ENCODE measurements at regions not wholly inside any gene's neighbourhood (a gene's known extent, or its start where the extent isn't known, plus 50 kb on each side); places are given as distances from the start of the nearest gene placed in this dataset.

DNA sequence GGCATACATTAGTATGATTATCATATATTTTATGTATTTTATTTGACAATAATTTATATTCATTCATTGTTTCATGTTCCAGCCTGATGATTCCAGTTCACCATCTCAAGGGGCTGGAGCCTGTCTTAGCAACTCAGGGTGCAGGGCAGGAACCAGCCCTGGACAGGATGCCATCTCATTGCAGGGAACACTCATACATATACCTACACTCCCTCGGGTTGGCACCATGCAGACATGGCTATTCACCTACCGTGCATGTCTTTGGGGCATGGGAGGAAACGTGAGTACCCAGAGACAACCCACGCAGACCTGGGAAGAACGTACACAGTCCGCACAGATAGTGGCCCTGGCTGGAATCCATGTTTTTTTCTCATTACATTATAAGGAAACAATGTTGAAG, 151.0 kb upstream of the ZNF536 start:
- no peaks in the 10 kb centered on the region for H3K9me3 ChIP-seq
- intact Hi-C loops (cut with DNase I), result no loop called here
- H3K36me3 ChIP-seq, result no peaks in the 10 kb centered on the region
- H3K9ac ChIP-seq (ENCODE audit: low read depth in 2 of 2, low read length in 2 of 2), result no peak overlapping the region
- no peak overlapping the region for H3K27ac ChIP-seq
- TF ChIP-seq, protein P1, sequence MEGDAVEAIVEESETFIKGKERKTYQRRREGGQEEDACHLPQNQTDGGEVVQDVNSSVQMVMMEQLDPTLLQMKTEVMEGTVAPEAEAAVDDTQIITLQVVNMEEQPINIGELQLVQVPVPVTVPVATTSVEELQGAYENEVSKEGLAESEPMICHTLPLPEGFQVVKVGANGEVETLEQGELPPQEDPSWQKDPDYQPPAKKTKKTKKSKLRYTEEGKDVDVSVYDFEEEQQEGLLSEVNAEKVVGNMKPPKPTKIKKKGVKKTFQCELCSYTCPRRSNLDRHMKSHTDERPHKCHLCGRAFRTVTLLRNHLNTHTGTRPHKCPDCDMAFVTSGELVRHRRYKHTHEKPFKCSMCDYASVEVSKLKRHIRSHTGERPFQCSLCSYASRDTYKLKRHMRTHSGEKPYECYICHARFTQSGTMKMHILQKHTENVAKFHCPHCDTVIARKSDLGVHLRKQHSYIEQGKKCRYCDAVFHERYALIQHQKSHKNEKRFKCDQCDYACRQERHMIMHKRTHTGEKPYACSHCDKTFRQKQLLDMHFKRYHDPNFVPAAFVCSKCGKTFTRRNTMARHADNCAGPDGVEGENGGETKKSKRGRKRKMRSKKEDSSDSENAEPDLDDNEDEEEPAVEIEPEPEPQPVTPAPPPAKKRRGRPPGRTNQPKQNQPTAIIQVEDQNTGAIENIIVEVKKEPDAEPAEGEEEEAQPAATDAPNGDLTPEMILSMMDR (IDR thresholded peaks at IDR 0.05), result no peak
- no peak overlapping the region for H3K4me3 ChIP-seq
- no peak for DNase-seq
- H3K4me1 ChIP-seq, result peaks cover 2% of the 10 kb centered on the region
- peaks cover 41% of the 10 kb centered on the region for H3K27me3 ChIP-seq

DNA sequence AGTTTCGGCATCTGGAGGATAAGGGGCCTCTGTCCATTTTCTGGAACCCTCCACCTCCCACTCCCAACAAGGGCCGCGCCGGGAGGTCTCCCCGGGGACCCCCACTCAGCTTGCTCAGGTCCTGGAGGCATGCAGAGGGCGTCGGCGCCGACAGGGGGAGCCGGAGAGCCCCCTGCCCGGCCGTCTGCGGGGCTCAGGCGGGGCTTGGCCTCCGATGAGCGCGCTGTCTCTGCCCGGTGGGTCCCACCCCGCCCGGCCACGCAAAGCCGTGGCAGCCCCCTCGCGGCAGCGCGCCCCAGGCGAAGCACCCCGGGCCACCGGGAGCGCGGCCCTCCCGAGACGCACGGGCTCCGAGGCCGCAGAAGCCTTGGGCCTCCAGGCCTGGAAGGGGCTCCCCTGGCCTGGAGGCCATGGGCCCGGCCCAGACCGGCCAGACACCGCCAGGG, 149.7 kb upstream of the ZNF536 start:
- no peak overlapping the region for H3K27ac ChIP-seq
- intact Hi-C loops (cut with DNase I), result no loop called here
- no peak for DNase-seq
- TF ChIP-seq, protein P1 (IDR thresholded peaks at IDR 0.05), result peak; percentile 51
- H3K4me1 ChIP-seq, result peaks cover 6% of the 10 kb centered on the region
- H3K9ac ChIP-seq (ENCODE audit: low read depth in 2 of 2, low read length in 2 of 2), result no peak overlapping the region
- H3K4me3 ChIP-seq, result no peak overlapping the region
- no peaks in the 10 kb centered on the region for H3K36me3 ChIP-seq
- H3K9me3 ChIP-seq, result no peaks in the 10 kb centered on the region
- peaks cover 50% of the 10 kb centered on the region for H3K27me3 ChIP-seq

DNA sequence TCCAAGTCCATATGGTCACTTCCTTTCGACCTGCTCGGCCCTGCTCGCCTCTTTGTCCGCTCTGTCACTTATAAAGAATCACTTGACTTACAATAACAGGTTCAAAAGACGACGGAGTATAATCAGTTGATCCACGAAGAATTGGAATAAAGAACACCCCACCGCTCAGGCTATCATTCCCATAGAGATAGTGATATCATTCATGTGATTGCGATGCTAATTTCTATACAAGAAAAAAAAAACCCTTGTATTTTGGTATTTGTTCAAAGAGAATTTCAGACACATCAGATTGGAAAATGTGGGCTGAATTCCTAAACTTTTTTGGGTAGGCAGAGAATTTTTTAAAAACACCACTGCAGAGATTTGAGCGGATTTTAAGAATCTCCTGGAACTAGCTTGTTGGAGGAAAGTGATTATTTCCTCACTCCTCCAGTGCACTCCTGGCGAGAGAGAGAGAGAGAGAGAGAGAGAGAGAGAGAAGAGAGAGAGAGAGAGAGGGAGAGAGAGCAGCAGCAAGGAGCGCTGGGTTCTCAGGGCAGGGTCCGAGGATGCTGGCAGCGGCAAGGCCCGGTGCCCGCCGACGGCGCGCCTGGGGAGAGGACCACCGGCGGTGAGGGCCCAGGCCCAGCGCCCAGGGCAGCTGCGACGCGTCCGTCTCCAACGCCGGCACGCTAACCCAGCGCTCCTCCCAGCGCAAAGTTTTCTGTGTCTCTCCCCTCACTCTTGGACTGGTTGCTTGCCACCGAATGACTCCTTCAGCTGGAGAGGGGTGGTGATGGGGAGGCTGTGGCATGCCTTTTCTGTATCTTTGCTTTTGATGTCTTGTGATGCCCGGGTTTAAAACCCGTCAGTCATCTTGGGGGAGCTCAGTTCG, 149.0 kb upstream of the ZNF536 start:
- H3K4me3 ChIP-seq, result no peak overlapping the region
- no peaks in the 10 kb centered on the region for H3K9me3 ChIP-seq
- H3K27me3 ChIP-seq, result peaks cover 56% of the 10 kb centered on the region
- H3K36me3 ChIP-seq, result no peaks in the 10 kb centered on the region
- peaks cover 6% of the 10 kb centered on the region for H3K4me1 ChIP-seq
- intact Hi-C loops (cut with DNase I), result no loop called here
- TF ChIP-seq, protein P1 (IDR thresholded peaks at IDR 0.05), result no peak
- H3K27ac ChIP-seq, result no peak overlapping the region
- no peak for DNase-seq
- H3K9ac ChIP-seq (ENCODE audit: low read depth in 2 of 2, low read length in 2 of 2), result no peak overlapping the region

DNA sequence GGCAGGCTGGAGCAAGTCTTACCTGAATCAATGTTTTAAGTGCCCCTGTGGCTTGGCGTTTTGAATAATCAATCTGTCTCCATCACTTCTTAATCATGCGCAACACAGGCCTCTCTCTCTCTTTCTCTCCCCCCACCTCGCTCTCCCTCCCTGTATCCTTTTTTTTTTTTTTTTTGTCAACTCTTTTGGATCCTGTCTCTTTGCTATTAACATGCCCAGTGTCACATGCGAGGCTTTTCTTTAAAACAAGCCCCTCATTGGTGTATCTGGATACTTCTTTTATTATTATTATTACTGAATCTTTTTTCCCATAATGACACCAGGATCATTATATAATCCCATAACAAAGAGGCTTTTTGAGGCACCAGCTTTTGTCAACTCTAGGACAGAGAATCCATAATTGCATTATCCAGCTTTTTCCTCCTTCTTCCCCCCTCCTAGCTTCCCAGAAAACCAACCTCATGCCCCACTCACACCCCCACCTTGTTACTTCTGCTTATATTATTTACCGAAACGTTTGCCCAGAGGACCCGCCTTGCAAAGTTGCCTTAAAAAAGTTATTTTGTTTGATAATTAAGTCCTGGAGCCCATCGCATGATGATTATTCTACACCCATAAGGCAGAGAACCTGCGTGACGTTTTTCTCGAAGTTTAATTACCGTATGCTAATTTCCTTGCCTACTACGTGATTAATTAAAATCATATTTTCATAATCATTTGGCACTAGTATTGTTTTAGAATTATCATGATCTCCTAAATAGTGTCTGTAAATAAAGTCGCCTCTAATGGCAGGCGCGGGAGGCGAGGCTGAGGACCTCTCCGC, 148.1 kb upstream of the ZNF536 start:
- Histone ChIP-seq H3K27ac (no peak overlapping the region), H3K9ac (ENCODE audit: low read depth in 2 of 2, low read length in 2 of 2) (no peak overlapping the region), H3K9me3 (no peaks in the 10 kb centered on the region), H3K4me1 (peaks cover 6% of the 10 kb centered on the region), H3K36me3 (no peaks in the 10 kb centered on the region), H3K4me3 (no peak overlapping the region), H3K27me3 (peaks cover 62% of the 10 kb centered on the region)
- TF ChIP-seq, protein P1 (IDR thresholded peaks at IDR 0.05), result no peak
- no peak for DNase-seq
- intact Hi-C loops (cut with DNase I), result no loop called here

DNA sequence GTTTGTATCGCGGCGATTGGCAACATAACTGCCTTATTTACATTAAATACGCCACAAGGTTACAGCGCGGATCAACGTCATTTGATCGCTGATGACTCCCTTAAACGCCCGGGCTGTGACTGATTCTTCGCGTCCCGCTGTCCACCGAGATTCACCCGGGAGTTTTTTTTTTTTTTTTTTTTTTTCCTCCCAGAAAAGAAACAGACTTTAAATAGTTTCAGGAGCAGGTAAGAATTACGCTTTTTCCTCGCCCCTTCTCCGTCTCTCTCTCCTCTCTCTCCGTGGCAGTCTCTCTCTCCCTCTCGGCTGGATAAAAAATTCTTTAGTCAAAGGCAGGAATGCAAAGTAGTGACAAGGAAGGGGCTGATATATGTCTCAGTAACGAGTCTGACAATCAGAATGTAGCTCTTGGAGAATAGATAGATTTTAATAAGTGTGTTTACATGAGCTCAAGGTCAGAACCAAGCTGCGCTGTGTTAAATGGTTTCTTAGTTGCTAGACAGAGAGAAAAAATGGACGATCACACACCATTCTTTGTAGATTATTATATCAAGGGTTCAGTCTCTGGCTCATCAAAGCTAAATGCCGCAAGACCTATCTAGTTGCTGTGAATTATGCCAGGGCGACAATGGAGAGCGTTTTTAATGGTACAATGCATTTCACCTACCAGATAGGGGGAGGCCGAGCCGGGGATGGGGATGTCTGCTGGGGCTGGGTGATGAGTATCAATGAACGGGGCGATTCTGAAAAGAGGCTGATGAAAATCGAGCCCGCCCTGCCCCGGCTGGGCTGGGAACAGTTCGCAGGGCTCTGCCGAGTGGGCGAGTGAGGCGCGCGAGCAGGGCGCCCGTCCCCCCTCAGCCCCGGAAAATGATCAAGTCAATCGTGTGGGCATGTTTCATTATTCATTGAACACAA, 147.2 kb upstream of the ZNF536 start:
- H3K4me3 ChIP-seq, result no peak overlapping the region
- TF ChIP-seq, protein P1 (IDR thresholded peaks at IDR 0.05), result no peak
- intact Hi-C loops (cut with DNase I), result no loop called here
- no peaks in the 10 kb centered on the region for H3K9me3 ChIP-seq
- DNase-seq, result no peak
- no peak overlapping the region for H3K27ac ChIP-seq
- no peak overlapping the region for H3K9ac ChIP-seq (ENCODE audit: low read depth in 2 of 2, low read length in 2 of 2)
- no peaks in the 10 kb centered on the region for H3K36me3 ChIP-seq
- H3K27me3 ChIP-seq, result peaks cover 71% of the 10 kb centered on the region
- H3K4me1 ChIP-seq, result peaks cover 6% of the 10 kb centered on the region
